K562 (cell line): ENCODE measurements at regions not wholly inside any gene's neighbourhood (a gene's known extent, or its start where the extent isn't known, plus 50 kb on each side); places are given as distances from the start of the nearest gene placed in this dataset.

Experiments
- ATAC-seq: fragments of 200-7000 bp; cut with Tn5 transposase; 3 replicates; pipeline ENCODE4 v1.9.1; 2020; ENCODE audit warnings: moderate library complexity
- BruUV-seq: library from RNA; stranded (reverse); fragments of 400-500 nt; replicated peaks from 2 replicates; lab custom pipeline; 2021; lab: Mats Ljungman, UMichigan
- CTCF ChIA-PET: fragments of 300-600 bp; formaldehyde crosslinking; extraction: SDS; loops from one replicate; lab custom pipeline; 2021; ENCODE audit warnings: low intra/inter-chr PET ratio; lab: Yijun Ruan, JAX
- POLR2A ChIA-PET: fragments of 300-600, 350-650 bp; sonication (Branson Sonifier 250); formaldehyde crosslinking; extraction: SDS; loops from one replicate; lab custom pipeline; 2021; ENCODE audit warnings: antibody characterized with exemption, inconsistent platforms; lab: Yijun Ruan, JAX
- DNase-seq, 4 experiments: peaks; one replicate each; pipeline versions ENCODE4 v3.0.0 to v3.0.0-alpha.2; 2011 to 2018; ENCODE audit warnings: low spot score in 3 of 4, mixed read lengths in 3 of 4; ENCODE audit errors: extremely low read depth in 1 of 4
- FAIRE-seq: peaks from 2 replicates; lab custom pipeline; 2011; peaks lifted over from hg19 to GRCh38; lab: Jason Lieb, UNC
- H2AFZ ChIP-seq: 2 replicates; pipeline ENCODE4 v1.6.0; 2011; ENCODE audit warnings: low read depth, low read length, control low read depth, inconsistent platforms
- H3K27ac ChIP-seq: fragments of 200-600 bp; 3 replicates; pipeline ENCODE4 v1.8.0; 2011; ENCODE audit warnings: low read depth, mild to moderate bottlenecking, control low read depth, inconsistent platforms, low read length, moderate library complexity, mixed read lengths; ENCODE audit errors: extremely low read depth
- H3K27me3 ChIP-seq, 2 experiments: fragments of 300-600 bp in 1 of 2; 2 replicates in 1 of 2; 3 replicates in 1 of 2; pipeline versions ENCODE4 v1.6.0 to v1.8.0; 2011; ENCODE audit warnings: inconsistent platforms in 2 of 2, low read length in 2 of 2, mild to moderate bottlenecking in 1 of 2, mixed read lengths in 1 of 2, moderate library complexity in 1 of 2; ENCODE audit not compliant: control insufficient read depth in 2 of 2, insufficient read depth in 2 of 2
- H3K36me3 ChIP-seq: fragments of 300-600 bp; 3 replicates; pipeline ENCODE4 v1.8.0; 2011; ENCODE audit warnings: mild to moderate bottlenecking, low read length, inconsistent platforms; ENCODE audit not compliant: control insufficient read depth, insufficient read depth
- H3K4me1 ChIP-seq, 2 experiments: fragments of 200-600 bp in 1 of 2; replicated peaks in 1 of 2; 2 replicates in 1 of 2; 3 replicates in 1 of 2; pipeline versions ENCODE4 v1.5.1 to v1.8.0; 2011; ENCODE audit warnings: inconsistent platforms in 2 of 2, low read length in 2 of 2, mild to moderate bottlenecking in 1 of 2, mixed read lengths in 1 of 2, moderate library complexity in 1 of 2; ENCODE audit not compliant: control insufficient read depth in 2 of 2, insufficient read depth in 2 of 2
- H3K4me2 ChIP-seq: 2 replicates; pipeline ENCODE4 v1.6.1; 2011; ENCODE audit warnings: low read length, control low read depth, inconsistent platforms, mixed read lengths; ENCODE audit not compliant: insufficient read depth
- H3K4me3 ChIP-seq: fragments of 200-600 bp; sonication (generic), shearing (Covaris generic); 2 replicates; pipeline ENCODE4 v1.5.1; 2016; ENCODE audit warnings: control low read depth, inconsistent platforms
- H3K79me2 ChIP-seq: fragments of 200-600 bp; 3 replicates; pipeline ENCODE4 v1.8.0; 2011; ENCODE audit warnings: low read length, inconsistent platforms; ENCODE audit not compliant: control insufficient read depth, insufficient read depth
- H3K9ac ChIP-seq, 2 experiments: 2 replicates each; pipeline versions ENCODE4 v1.6.0 to v1.6.1; 2011; ENCODE audit warnings: low read depth in 2 of 2, low read length in 2 of 2, control low read depth in 1 of 2, inconsistent platforms in 1 of 2, mild to moderate bottlenecking in 1 of 2, mixed read lengths in 1 of 2; ENCODE audit not compliant: insufficient read depth in 1 of 2
- H3K9me1 ChIP-seq: one replicate; pipeline ENCODE4 v1.6.0; 2011; ENCODE audit warnings: inconsistent platforms, mild to moderate bottlenecking, low read length, moderate library complexity; ENCODE audit not compliant: control insufficient read depth, insufficient read depth
- H3K9me3 ChIP-seq: replicated peaks from 2 replicates; pipeline ENCODE4 v1.5.1; 2011; ENCODE audit warnings: low read depth, low read length, inconsistent platforms; ENCODE audit not compliant: control insufficient read depth, insufficient read depth
- H4K20me1 ChIP-seq: replicated peaks from 2 replicates; pipeline ENCODE4 v1.6.1; 2011; ENCODE audit warnings: low read length, inconsistent platforms, mixed read lengths; ENCODE audit not compliant: control insufficient read depth, insufficient read depth
- CTBP1 ChIP-seq: fragments of 450-650 bp; IDR thresholded peaks from 2 replicates; pipeline ENCODE4 v1.6.1; 2016; ENCODE audit warnings: borderline replicate concordance
- L3MBTL2 ChIP-seq: fragments of 450-650 bp; IDR thresholded peaks from 2 replicates; pipeline ENCODE4 v1.6.1; 2016; ENCODE audit warnings: mild to moderate bottlenecking, moderate library complexity
- MEIS2 ChIP-seq: fragments of 450-650 bp; IDR thresholded peaks from 2 replicates; pipeline ENCODE4 v1.6.1; 2014; ENCODE audit warnings: mild to moderate bottlenecking; ENCODE audit not compliant: partially characterized antibody
- SIX5 ChIP-seq, 2 experiments: IDR thresholded peaks; 2 replicates each; pipeline ENCODE4 v1.6.1; 2011; ENCODE audit warnings: low read length in 2 of 2, borderline replicate concordance in 1 of 2, low read depth in 1 of 2, mild to moderate bottlenecking in 1 of 2, moderate library complexity in 1 of 2; ENCODE audit not compliant: insufficient read depth in 1 of 2
- SMARCC2 ChIP-seq: fragments of 450-650 bp; IDR thresholded peaks from 2 replicates; pipeline ENCODE4 v1.6.1; 2017; ENCODE audit warnings: antibody characterized with exemption, moderate library complexity, mild to moderate bottlenecking, low read depth
- ZNF146 ChIP-seq: IDR thresholded peaks from one replicate; pipeline ENCODE4 v1.6.1; 2018; ENCODE audit warnings: missing compliant biosample characterization; ENCODE audit not compliant: unreplicated experiment
- ZNF311 ChIP-seq: fragments of 250-450 bp; sonication (Bioruptor Pico); IDR thresholded peaks from 2 replicates; pipeline ENCODE4 v1.4.0; 2020; ENCODE audit warnings: mild to moderate bottlenecking, moderate library complexity
- ZNF699 ChIP-seq: fragments of 250-450 bp; sonication (Bioruptor Pico); IDR thresholded peaks from 2 replicates; pipeline ENCODE4 v1.8.0; 2021; ENCODE audit warnings: mild to moderate bottlenecking, moderate library complexity; ENCODE audit not compliant: insufficient replicate concordance
- WGBS: fragments of 100-300 bp; shearing (Covaris generic); methylation state at CpG from one replicate; pipeline ENCODE4 v1.1.6; 2016; ENCODE audit warnings: low coverage, mixed read lengths; ENCODE audit not compliant: insufficient coverage; ENCODE audit errors: missing lambda C conversion rate; 5-methylcytosine and 5-hydroxymethylcytosine counted together
- in situ Hi-C: fragments of 300-500 bp; cut with MboI; formaldehyde crosslinking; loops from 4 replicates; pipeline ENCODE4 v1.15.0; 2018; ENCODE audit warnings: inconsistent platforms, mixed read lengths
- intact Hi-C: fragments of 100-400 bp; cut with micrococcal nuclease; formaldehyde crosslinking; loops from 2 replicates; pipeline ENCODE4 v1.14.2; 2022
- TF ChIP-seq, protein P1 (sequence below), 2 experiments: IDR thresholded peaks in 1 of 2; conservative IDR thresholded peaks in 1 of 2; 2 replicates each; pipeline ENCODE4 v1.6.1; 2016; ENCODE audit warnings: low read depth in 2 of 2, mild to moderate bottlenecking in 1 of 2, missing compliant biosample characterization in 1 of 2, missing genetic modification characterization in 1 of 2, moderate library complexity in 1 of 2
- TF ChIP-seq, protein P2 (sequence below): sonication (generic); formaldehyde crosslinking; IDR thresholded peaks from 2 replicates; pipeline ENCODE4 v1.8.1; 2023; ENCODE audit warnings: mild to moderate bottlenecking, missing genetic modification reagents
- TF ChIP-seq, protein P3 (sequence below): fragments of 450-650 bp; conservative IDR thresholded peaks from 2 replicates; pipeline ENCODE4 v1.6.1; 2016; ENCODE audit warnings: missing genetic modification characterization, low read depth, mild to moderate bottlenecking, control low read depth, missing compliant biosample characterization

DNA sequence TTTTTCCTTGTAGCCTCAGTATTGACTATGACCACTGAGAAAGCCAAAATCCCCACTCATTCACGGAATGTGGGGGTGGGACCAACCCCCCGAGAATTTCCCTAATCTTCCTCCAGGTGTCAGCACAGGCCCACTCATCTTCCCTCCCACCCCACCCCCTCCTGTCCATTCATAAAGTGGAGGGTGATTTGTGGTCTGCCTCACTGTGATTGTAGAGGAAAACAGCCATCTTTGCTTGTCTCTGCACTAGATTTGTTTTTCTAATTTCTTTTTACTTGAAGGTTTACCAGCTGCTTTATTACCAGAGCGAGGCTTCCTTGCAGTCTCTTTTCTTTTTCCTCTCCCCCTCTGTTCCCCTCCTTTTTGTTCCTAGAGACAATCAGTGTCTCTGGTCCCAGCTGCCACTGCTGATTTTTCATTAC lies 171.8 kb downstream of the ICOS start (continued):
- TF ChIP-seq, protein P1, sequence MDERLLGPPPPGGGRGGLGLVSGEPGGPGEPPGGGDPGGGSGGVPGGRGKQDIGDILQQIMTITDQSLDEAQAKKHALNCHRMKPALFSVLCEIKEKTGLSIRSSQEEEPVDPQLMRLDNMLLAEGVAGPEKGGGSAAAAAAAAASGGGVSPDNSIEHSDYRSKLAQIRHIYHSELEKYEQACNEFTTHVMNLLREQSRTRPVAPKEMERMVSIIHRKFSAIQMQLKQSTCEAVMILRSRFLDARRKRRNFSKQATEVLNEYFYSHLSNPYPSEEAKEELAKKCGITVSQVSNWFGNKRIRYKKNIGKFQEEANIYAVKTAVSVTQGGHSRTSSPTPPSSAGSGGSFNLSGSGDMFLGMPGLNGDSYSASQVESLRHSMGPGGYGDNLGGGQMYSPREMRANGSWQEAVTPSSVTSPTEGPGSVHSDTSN (CRISPR knock-in tag; IDR thresholded peaks at IDR 0.05; ENCODE audit: low read depth), result no peak
- TF ChIP-seq, protein P1 (tag; conservative IDR thresholded peaks at IDR 0.05; ENCODE audit: low read depth), result peak; percentile 44; the same call in 1 of the 2 replicates
- TF ChIP-seq, all 486 proteins: peak for 8

DNA sequence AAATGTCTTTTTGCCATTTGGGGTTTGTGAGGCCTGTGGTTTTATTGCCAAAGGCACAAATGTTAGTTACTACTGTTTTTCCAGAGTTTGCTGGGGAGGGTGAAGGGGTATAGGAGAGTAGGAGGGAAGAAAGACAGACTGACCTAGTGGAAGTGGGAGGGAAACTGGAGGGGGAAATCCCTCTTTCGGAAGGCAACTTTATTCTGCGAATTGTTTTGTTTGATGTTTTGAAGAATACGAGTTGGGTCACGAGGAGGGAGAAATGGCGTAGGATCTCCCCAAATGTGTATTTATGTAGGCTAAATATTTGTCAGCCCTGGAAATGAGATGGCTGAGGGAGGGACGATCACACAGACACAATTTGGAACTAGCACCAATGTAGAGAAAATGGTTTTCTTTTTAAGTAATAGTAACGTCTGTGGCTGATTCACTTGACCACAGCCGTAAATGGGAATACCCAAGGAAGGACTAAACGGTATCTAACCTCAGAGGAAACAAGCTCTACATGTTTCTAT lies 172.3 kb downstream of the ICOS start:
- Histone ChIP-seq H3K4me1 (no peaks in the 10 kb centered on the region), H3K4me2 (no peak overlapping the region), H3K9me1 (no peaks in the 10 kb centered on the region), H3K27ac (no peak overlapping the region), H3K9ac (no peak overlapping the region), H3K27me3 (peaks cover 0 to 11% of the 10 kb centered on the region in 2 experiments; a peak in 2 of 5 replicates), H3K79me2 (no peaks in the 10 kb centered on the region), H3K9me3 (no peaks in the 10 kb centered on the region), H4K20me1 (no peaks in the 10 kb centered on the region), H3K36me3 (no peaks in the 10 kb centered on the region), H3K4me3 (no peak overlapping the region), H2AFZ (no peak overlapping the region)
- ATAC-seq, result no peak
- CTCF ChIA-PET, result interaction anchor here (0.7 kb wide), 1 partner anchor 1576 kb away, joined by 3 read pairs; no protein-coding TSS in a partner anchor
- in situ Hi-C loops (no loop called here), intact Hi-C loops (loop anchor here (1.0 to 2.0 kb wide), 2 partner anchors 36 to 70 kb away; no protein-coding TSS in a partner anchor)
- no peak for TF ChIP-seq ZNF146 (CRISPR knock-in tag)
- no peak for TF ChIP-seq MEIS2
- TF ChIP-seq SMARCC2, result no peak
- TF ChIP-seq L3MBTL2, result no peak
- no peak for TF ChIP-seq ZNF699 (CRISPR knock-in tag)
- TF ChIP-seq, protein P2, sequence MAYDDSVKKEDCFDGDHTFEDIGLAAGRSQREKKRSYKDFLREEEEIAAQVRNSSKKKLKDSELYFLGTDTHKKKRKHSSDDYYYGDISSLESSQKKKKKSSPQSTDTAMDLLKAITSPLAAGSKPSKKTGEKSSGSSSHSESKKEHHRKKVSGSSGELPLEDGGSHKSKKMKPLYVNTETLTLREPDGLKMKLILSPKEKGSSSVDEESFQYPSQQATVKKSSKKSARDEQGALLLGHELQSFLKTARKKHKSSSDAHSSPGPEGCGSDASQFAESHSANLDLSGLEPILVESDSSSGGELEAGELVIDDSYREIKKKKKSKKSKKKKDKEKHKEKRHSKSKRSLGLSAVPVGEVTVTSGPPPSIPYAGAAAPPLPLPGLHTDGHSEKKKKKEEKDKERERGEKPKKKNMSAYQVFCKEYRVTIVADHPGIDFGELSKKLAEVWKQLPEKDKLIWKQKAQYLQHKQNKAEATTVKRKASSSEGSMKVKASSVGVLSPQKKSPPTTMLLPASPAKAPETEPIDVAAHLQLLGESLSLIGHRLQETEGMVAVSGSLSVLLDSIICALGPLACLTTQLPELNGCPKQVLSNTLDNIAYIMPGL, result no peak
- no peak for TF ChIP-seq SIX5 (IDR thresholded peaks at IDR 0.05; ENCODE audit: borderline replicate concordance in 1 of 2, insufficient read depth in 1 of 2, low read depth in 1 of 2, low read length in 2 of 2)
- TF ChIP-seq ZNF311, result no peak
- TF ChIP-seq, protein P3, sequence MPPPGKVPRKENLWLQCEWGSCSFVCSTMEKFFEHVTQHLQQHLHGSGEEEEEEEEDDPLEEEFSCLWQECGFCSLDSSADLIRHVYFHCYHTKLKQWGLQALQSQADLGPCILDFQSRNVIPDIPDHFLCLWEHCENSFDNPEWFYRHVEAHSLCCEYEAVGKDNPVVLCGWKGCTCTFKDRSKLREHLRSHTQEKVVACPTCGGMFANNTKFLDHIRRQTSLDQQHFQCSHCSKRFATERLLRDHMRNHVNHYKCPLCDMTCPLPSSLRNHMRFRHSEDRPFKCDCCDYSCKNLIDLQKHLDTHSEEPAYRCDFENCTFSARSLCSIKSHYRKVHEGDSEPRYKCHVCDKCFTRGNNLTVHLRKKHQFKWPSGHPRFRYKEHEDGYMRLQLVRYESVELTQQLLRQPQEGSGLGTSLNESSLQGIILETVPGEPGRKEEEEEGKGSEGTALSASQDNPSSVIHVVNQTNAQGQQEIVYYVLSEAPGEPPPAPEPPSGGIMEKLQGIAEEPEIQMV, result no peak
- no peak for TF ChIP-seq CTBP1
- 2% methylated on average over 8 of the region's 9 CpGs for WGBS
- no peak for FAIRE-seq
- no TSS peak for BruUV-seq
- POLR2A ChIA-PET, result no interaction called here
- no peak for DNase-seq
